Smooth muscle cell (in vitro differentiated cells): ENCODE measurements at regions not wholly inside any gene's neighbourhood (a gene's known extent, or its start where the extent isn't known, plus 50 kb on each side); places are given as distances from the start of the nearest gene placed in this dataset.

ENCODE experiments used
- DNase-seq: peaks from one replicate; lab custom pipeline; 2025; ENCODE audit not compliant: unreplicated experiment; lab: John Stamatoyannopoulos, UW
- H2AFZ ChIP-seq: fragments of 200-600 bp; sonication (generic); 2 replicates; pipeline ENCODE4 v1.6.0; 2016; ENCODE audit warnings: antibody characterized with exemption, low read depth, mild to moderate bottlenecking
- H3F3A ChIP-seq: fragments of 200-600 bp; sonication (generic); 2 replicates; pipeline ENCODE4 v1.6.0; 2017; ENCODE audit warnings: antibody characterized with exemption, low read depth
- H3K27ac ChIP-seq: fragments of 200-600 bp; sonication (generic); 2 replicates; pipeline ENCODE4 v1.5.1; 2016; ENCODE audit warnings: low read depth, mild to moderate bottlenecking
- H3K27me3 ChIP-seq: fragments of 200-600 bp; sonication (generic); 2 replicates; pipeline ENCODE4 v1.6.1; 2016; ENCODE audit warnings: low read depth, mild to moderate bottlenecking
- H3K36me3 ChIP-seq: fragments of 200-600 bp; sonication (generic); 2 replicates; pipeline ENCODE4 v1.5.1; 2016; ENCODE audit warnings: low read depth
- H3K4me1 ChIP-seq: fragments of 200-600 bp; sonication (generic); 2 replicates; pipeline ENCODE4 v1.5.1; 2016; ENCODE audit warnings: low read depth
- H3K4me2 ChIP-seq: fragments of 200-600 bp; sonication (generic); 2 replicates; pipeline ENCODE4 v1.6.0; 2016; ENCODE audit warnings: mild to moderate bottlenecking
- H3K4me3 ChIP-seq: fragments of 200-600 bp; sonication (generic); 2 replicates; pipeline ENCODE4 v1.5.1; 2016; ENCODE audit warnings: mild to moderate bottlenecking
- H3K79me2 ChIP-seq: fragments of 200-600 bp; sonication (generic); 2 replicates; pipeline ENCODE4 v1.6.0; 2016; ENCODE audit warnings: low read depth, mild to moderate bottlenecking
- H3K9ac ChIP-seq: fragments of 200-600 bp; sonication (generic); 2 replicates; pipeline ENCODE4 v1.6.0; 2016; ENCODE audit warnings: low read depth
- H3K9me3 ChIP-seq: fragments of 200-600 bp; sonication (generic); replicated peaks from 2 replicates; pipeline ENCODE4 v1.5.1; 2016; ENCODE audit warnings: low read depth
- H4K20me1 ChIP-seq: fragments of 200-600 bp; sonication (generic); 2 replicates; pipeline ENCODE4 v1.6.0; 2016; ENCODE audit warnings: low read depth
- CTCF ChIP-seq: fragments of 200-600 bp; sonication (generic); IDR thresholded peaks from 2 replicates; pipeline ENCODE4 v1.5.1; 2017; ENCODE audit warnings: borderline replicate concordance, mild to moderate bottlenecking, antibody characterized with exemption; ENCODE audit not compliant: insufficient read depth, poor library complexity, severe bottlenecking
- WGBS: methylation state at CpG from one replicate; pipeline ENCODE4 v1.1.7; 2016; ENCODE audit warnings: low lambda C conversion rate; 5-methylcytosine and 5-hydroxymethylcytosine counted together

DNA sequence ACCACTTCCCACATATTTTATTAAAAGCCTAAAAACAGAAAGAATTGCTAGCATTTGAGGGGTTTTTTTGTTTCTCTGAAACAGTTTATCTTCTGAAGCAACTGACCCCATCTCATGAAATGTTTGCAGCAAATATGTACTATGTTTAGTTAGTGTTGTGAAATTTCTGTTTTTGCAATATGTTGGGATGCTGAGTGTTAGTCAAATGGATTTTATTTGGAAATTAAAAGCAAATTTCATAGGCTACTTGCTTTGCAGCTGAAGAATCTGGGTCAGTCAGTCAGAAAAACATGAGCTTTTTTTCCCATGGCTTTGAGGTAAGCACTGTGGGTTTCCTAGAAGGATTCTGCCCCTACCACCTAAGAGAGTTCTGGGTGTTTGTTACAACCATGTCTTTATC, 184.9 kb upstream of the DKK2 start:
- peaks cover 7% of the 10 kb centered on the region for H3F3A ChIP-seq
- no peak for TF ChIP-seq CTCF
- DNase-seq, result no peak
- H3K27me3 ChIP-seq, result no peaks in the 10 kb centered on the region
- H3K4me1 ChIP-seq, result no peaks in the 10 kb centered on the region
- no peak overlapping the region for H3K9ac ChIP-seq
- H2AFZ ChIP-seq, result no peak overlapping the region
- H3K27ac ChIP-seq, result peak overlapping the region; percentile 11
- H3K79me2 ChIP-seq, result peaks cover 8% of the 10 kb centered on the region
- no peak overlapping the region for H3K4me3 ChIP-seq
- no peaks in the 10 kb centered on the region for H4K20me1 ChIP-seq
- H3K4me2 ChIP-seq, result peak overlapping the region; percentile 43
- no peaks in the 10 kb centered on the region for H3K9me3 ChIP-seq
- H3K36me3 ChIP-seq, result no peaks in the 10 kb centered on the region

GRCh38 chr4:107219681-107220080, 183.6 kb upstream of the DKK2 start:
- Histone ChIP-seq H4K20me1 (no peaks in the 10 kb centered on the region), H3K27ac (peak overlapping the region; percentile 76), H3K9me3 (no peaks in the 10 kb centered on the region), H3K36me3 (no peaks in the 10 kb centered on the region), H3K4me2 (peak overlapping the region; percentile 22), H3K27me3 (no peaks in the 10 kb centered on the region), H3K4me1 (no peaks in the 10 kb centered on the region), H3F3A (peaks cover 7% of the 10 kb centered on the region), H3K79me2 (peaks cover 8% of the 10 kb centered on the region), H3K4me3 (no peak overlapping the region), H3K9ac (no peak overlapping the region), H2AFZ (peak overlapping the region; percentile 52)
- 19% methylated on average over 1 of the region's 1 CpG for WGBS
- no peak for TF ChIP-seq CTCF
- no peak for DNase-seq

- Histone ChIP-seq H3K4me3 (no peak overlapping the region), H2AFZ (no peak overlapping the region), H3K27me3 (no peaks in the 10 kb centered on the region), H3K36me3 (no peaks in the 10 kb centered on the region), H4K20me1 (no peaks in the 10 kb centered on the region), H3K79me2 (peaks cover 8% of the 10 kb centered on the region), H3K4me2 (no peak overlapping the region), H3F3A (peaks cover 7% of the 10 kb centered on the region), H3K9ac (no peak overlapping the region), H3K4me1 (no peaks in the 10 kb centered on the region), H3K9me3 (no peaks in the 10 kb centered on the region), H3K27ac (no peak overlapping the region)
- DNase-seq, result no peak
- TF ChIP-seq CTCF, result no peak
Measured at GRCh38 chr4:107216379-107216778, 180.3 kb upstream of the DKK2 start.

DNA sequence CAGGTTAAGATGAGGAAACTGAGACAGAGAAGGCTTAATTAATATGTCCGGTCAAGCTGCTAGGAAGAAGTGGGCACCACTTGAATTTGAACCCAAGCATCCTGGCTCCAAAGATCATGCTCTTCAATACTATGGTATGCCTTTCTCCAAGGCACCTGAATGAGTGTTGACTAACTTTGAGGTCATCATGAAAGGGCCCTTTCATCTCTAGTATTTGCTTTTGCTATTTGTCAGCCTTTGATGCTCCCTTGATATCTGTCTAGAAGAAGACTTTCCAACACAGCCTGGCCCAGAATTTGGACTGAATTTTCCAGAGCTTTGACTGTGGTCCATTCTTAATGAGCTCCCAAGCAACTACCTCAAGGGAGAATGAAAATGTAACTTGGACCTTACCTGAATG, 179.1 kb upstream of the DKK2 start:
- no peak overlapping the region for H3K4me2 ChIP-seq
- H3K9ac ChIP-seq, result no peak overlapping the region
- H3K79me2 ChIP-seq, result peaks cover 8% of the 10 kb centered on the region
- TF ChIP-seq CTCF, result no peak
- H3K4me3 ChIP-seq, result no peak overlapping the region
- no peaks in the 10 kb centered on the region for H4K20me1 ChIP-seq
- no peaks in the 10 kb centered on the region for H3K27me3 ChIP-seq
- no peak for DNase-seq
- H3K4me1 ChIP-seq, result no peaks in the 10 kb centered on the region
- peaks cover 1% of the 10 kb centered on the region for H3F3A ChIP-seq
- H2AFZ ChIP-seq, result no peak overlapping the region
- WGBS, result 96% methylated on average over 1 of the region's 1 CpG
- no peaks in the 10 kb centered on the region for H3K36me3 ChIP-seq
- H3K27ac ChIP-seq, result no peak overlapping the region
- H3K9me3 ChIP-seq, result no peaks in the 10 kb centered on the region
